ENCODE measurements at regions not wholly inside any gene's neighbourhood (a gene's known extent, or its start where the extent isn't known, plus 50 kb on each side); places are given as distances from the start of the nearest gene placed in this dataset.

DNA sequence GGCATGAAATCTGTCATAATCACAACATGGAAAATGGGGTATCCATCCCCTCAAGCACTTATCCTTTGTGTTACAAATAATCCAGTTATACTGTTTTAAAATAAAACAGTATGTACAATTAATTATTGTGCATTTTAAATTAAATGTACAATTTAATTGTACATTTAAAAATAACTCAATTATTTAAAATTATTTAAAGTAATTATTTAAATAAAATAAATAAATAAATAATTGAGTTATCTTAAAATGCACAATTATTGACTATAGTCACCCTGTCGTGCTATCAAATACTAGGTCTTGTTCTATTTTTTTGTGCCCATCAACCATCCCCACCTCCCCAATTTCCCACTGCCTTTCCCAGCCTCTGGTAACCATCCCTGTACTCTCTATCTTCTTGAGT lies 66.9 kb upstream of the KCNG1 start:
- TF ChIP-seq, protein P1, sequence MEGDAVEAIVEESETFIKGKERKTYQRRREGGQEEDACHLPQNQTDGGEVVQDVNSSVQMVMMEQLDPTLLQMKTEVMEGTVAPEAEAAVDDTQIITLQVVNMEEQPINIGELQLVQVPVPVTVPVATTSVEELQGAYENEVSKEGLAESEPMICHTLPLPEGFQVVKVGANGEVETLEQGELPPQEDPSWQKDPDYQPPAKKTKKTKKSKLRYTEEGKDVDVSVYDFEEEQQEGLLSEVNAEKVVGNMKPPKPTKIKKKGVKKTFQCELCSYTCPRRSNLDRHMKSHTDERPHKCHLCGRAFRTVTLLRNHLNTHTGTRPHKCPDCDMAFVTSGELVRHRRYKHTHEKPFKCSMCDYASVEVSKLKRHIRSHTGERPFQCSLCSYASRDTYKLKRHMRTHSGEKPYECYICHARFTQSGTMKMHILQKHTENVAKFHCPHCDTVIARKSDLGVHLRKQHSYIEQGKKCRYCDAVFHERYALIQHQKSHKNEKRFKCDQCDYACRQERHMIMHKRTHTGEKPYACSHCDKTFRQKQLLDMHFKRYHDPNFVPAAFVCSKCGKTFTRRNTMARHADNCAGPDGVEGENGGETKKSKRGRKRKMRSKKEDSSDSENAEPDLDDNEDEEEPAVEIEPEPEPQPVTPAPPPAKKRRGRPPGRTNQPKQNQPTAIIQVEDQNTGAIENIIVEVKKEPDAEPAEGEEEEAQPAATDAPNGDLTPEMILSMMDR (IDR thresholded peaks at IDR 0.05; ENCODE audit: poor library complexity): no peak
- TF ChIP-seq EZH2phosphoT487 (IDR thresholded peaks at IDR 0.05; ENCODE audit: low read depth, severe bottlenecking, unreplicated experiment): no peak
- TF ChIP-seq EZH2 (IDR thresholded peaks at IDR 0.05; ENCODE audit: borderline replicate concordance): no peak

Measured in hepatocyte (in vitro differentiated cells).